ENCODE measurements at regions not wholly inside any gene's neighbourhood (a gene's known extent, or its start where the extent isn't known, plus 50 kb on each side); places are given as distances from the start of the nearest gene placed in this dataset.

GRCh38 chr17:70483624-70484023, 314.3 kb downstream of the KCNJ2 start:
- TF ChIP-seq CTCF (IDR thresholded peaks at IDR 0.05) (no peak), TCF7L2 (IDR thresholded peaks at IDR 0.05; ENCODE audit: low read depth, low read length) (no peak), REST (IDR thresholded peaks at IDR 0.05; ENCODE audit: insufficient read depth in 1 of 2, low read depth in 2 of 2, low read length in 1 of 2) (no peak), SIN3A (IDR thresholded peaks at IDR 0.05; ENCODE audit: borderline replicate concordance, insufficient read depth, low read depth, low read length) (no peak)

All from Panc1 (cell line).